GM18873 (cell line): ENCODE measurements at regions not wholly inside any gene's neighbourhood (a gene's known extent, or its start where the extent isn't known, plus 50 kb on each side); places are given as distances from the start of the nearest gene placed in this dataset.
"Not testable (repeated sequence)": the region's sequence is repeated elsewhere in the genome, so short reads cannot be mapped to it uniquely, and the experiment has no call there.

Experiments used
- ATAC-seq: cut with Tn5 transposase; IDR thresholded peaks from one replicate; pipeline ENCODE4 v1.9.1; 2021; ENCODE audit warnings: mild to moderate bottlenecking, moderate library complexity, moderate number of reproducible peaks; ENCODE audit not compliant: unreplicated experiment, low FRiP score

- no peak for ATAC-seq
Observed at GRCh38 chr4:57378766-57379165, 268.6 kb upstream of the IGFBP7 start.

GRCh38 chr4:57374866-57375595 is 264.8 kb upstream of the IGFBP7 start:
- ATAC-seq, result no peak

DNA sequence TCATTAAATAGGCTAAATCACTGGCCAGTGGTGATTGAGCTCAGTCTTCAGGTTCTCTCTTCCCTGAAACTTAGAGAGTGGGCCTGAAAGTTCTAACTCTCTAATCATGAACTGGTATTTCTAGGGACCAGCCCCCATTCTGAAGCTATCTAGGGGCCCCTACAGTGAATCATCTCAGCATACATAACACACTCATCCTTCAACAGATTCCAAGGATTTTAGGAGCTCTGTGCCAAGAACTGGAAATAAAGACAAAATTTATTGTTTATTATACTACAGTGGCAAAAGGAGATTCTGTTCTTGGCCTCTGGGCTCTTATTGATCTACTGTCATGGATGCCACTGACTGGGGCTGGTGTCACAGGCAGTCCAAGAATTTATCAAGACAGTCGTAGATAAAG is 263.8 kb upstream of the IGFBP7 start:
- no peak for ATAC-seq

GRCh38 chr4:57371671-57372070 is 261.5 kb upstream of the IGFBP7 start:
- ATAC-seq, result no peak

DNA sequence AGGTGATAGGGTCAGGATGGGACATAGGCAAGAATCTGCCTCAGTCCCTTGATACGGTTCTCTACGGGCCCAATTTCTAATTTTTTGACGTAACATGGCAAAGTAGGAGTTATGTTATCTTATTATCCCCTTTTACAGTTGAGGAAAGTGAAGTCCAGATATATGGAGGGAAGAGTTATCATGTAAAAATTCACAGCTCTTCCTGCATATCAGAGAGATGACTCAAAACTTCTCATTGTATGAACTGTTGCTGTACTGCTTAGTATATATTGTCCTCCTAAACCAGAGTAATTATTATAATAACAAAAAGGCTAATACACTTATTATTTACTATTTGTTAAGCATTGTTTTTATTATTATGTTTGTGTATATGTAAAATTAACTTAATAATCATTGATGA is 260.5 kb upstream of the IGFBP7 start:
- ATAC-seq, result no peak

DNA sequence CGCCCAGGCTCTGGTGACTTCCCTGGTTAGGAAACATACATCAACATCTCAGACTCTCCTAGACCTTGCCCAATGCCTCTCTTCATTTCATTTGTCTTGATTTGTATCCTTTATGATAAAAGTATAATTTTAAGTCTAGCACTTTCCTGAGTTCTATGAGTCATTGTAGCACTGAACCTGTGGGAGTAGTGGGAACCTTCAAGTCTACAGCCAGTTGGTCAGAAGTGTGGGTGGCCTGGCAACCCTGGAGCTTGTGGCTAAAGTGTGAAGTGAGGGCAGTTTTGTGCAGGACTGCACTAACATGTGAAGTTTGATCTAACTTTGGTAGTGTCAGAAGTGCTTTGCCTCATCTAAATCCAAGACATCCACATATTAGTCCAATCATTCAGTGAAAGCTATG is 259.3 kb upstream of the IGFBP7 start:
- ATAC-seq, result no peak

DNA sequence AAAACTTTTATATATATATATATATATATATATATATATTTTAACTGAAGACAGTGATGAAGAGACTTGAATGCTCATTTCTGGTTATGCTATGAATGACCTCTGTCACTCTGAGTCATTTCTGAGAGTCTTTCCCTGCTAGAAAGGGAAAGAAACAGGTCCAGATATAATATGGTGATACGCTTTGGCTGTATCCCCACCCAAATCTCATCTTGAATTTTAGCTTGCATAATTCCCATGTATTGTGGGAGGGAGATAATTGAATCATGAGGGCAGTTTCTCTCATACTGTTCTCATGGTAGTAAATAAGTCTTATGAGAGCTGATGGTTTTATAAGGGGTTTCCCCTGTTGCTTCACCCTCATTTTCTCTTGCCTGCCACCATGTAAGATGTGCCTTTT is 254.1 kb upstream of the IGFBP7 start:
- no peak for ATAC-seq

DNA sequence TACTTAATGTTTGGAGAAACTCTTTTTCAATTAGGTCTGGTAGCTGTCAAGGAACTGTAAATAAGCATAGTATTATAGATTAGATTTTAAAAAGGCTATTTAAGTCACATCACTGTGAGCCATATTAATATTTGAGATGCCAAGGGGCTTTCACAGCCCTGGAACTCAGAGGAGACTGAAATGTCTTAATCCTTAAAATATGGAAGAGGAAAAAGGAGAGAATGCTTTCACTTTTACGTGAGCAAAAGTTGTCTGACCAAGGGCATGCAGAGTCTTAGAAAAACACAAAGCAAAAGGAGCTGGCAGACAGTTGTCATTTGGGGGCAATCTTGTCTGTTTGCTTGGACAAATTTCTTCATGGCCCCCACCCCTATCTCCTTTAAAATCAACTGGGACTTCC is 253.2 kb upstream of the IGFBP7 start:
- no peak for ATAC-seq

DNA sequence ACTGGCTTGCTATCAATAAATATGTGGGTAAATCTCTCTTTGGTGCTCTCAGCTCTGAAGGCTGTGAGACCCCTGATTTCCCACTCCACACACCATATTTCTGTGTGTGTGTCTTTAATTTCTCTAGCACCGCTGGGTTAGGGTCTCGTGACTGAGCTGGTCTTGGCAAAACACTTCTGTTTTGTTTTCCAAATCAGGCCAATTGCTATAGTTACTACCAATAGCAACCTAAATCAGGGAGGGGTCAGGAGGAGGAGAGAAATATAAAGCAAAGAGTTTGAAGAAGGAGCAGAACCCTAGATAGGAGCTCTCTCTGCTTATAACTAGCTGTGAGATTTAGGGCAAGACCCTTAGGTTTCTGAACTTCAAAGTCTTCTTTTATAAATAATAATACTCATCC is 250.5 kb upstream of the IGFBP7 start:
- ATAC-seq, result no peak

DNA sequence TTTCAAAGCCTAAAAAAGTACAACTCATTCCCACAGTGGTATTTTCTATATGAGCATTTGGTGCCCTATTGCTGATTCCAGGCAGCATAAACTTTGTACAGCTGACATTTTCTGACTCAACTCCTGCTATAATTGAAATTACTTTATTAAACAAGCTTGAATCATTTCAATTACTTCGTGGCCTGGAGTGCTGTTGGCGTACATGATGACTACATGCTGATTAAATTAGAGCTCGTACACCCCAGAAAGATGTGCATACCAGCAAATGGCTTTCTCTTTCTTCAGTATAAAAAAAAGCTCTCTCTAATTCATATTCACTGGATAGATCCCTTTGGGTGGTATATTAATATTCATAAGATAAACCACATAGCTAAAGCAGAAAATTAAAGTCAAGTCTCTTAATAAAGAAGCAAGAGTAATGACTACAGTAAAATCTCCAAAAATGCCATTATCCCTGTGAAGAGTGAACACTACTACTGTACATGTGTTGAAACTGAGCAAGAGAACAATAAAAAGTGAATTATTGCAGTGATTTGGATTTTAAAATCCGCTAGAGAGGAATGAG is 245.0 kb upstream of the IGFBP7 start:
- ATAC-seq, result no peak

GRCh38 chr4:57351731-57352130 is 241.5 kb upstream of the IGFBP7 start:
- no peak for ATAC-seq

GRCh38 chr4:57344296-57344695 is 234.1 kb upstream of the IGFBP7 start:
- no peak for ATAC-seq

- no peak for ATAC-seq
Observed at GRCh38 chr4:57342411-57342810, 232.2 kb upstream of the IGFBP7 start.

DNA sequence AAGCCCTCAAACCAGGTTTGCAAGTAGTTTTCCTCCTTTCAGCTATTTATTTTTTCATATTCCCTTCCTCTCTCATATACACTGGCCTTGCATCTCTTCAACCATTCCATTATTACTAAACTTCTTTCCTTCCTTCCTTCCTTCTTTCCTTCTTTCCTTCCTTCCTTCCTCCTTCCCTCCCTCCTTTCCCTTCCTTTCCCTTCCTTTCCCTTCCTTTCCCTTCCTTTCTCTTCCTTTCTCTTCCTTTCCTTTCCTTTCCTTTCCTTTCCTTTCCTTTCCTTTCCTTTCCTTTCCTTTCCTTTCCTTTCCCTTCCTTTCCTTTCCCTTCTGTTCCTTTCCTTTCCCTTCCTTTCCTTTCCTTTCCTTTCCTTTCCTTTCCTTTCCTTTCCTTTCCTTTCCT is 228.7 kb upstream of the IGFBP7 start:
- ATAC-seq, result not testable (repeated sequence)

DNA sequence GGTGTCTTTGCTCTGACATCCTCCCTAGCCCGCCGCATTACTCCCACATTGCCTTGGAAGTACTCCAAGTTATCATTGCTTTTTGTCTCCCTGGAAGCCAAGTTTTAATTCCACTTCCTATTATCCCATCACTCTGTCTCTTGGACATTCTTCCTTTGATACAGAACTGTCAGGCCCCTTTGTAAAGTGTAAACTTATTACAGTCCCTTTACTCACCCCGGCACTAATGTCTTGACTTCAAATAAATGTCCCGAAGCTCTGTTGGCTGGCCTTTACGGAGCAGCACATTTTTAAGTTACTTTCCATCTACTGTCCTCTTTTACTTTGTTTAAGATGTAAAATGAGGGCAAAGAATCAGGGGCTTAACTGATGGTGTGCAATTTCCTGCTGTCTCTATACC is 223.5 kb upstream of the IGFBP7 start:
- no peak for ATAC-seq

DNA sequence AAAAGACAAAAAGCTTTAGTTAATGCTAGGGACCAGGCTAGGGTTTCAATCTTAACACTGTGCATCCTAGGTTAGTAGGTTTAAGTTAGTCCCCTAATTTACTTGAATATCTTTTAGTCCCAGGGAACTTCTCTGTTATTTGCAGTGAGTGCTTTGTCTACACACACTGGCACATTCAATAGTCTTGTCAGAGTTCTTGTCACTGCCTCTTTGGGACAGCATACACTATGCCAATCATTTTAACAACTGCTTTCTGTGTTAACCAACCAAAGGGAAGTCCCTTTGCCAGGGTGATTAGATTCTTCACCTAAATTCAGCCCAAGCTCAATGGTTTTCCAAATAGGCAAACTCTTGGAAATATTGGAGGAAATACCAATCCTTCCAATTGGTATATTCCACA is 221.8 kb upstream of the IGFBP7 start:
- ATAC-seq, result no peak

GRCh38 chr4:57329279-57329678 is 219.1 kb upstream of the IGFBP7 start:
- no peak for ATAC-seq

DNA sequence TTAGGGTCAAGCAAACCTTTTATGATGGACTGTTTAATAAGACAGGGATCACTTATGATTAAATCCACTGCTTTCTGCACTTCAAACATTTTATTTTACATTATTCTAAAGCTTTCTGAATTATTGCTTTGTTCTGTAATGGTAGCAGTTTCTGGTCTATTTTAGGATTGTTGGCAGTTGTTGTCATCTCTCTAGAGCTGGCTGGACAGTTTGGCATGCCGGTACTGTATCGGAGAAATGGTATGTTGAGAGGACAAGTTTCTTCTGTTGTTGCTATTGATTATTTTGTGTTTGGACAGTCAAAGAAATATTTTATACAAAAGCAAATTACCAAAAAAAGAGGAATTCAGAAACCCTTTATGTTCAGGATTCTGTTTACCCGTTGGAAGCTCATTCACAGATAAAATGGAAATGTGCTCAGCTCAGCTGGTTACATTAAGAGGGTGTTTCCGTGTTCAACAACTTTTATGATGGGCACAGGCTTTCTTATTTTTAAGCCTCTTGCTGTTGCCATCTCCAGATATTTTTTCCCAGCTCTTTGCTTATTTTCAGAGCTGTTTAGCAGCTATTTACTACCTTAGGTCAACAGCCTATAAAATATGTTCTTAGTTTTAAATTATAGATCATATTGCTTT is 214.6 kb upstream of the IGFBP7 start:
- ATAC-seq, result no peak

GRCh38 chr4:57320849-57321248 is 210.7 kb upstream of the IGFBP7 start:
- no peak for ATAC-seq

GRCh38 chr4:57320217-57320616 is 210.0 kb upstream of the IGFBP7 start:
- ATAC-seq, result no peak

DNA sequence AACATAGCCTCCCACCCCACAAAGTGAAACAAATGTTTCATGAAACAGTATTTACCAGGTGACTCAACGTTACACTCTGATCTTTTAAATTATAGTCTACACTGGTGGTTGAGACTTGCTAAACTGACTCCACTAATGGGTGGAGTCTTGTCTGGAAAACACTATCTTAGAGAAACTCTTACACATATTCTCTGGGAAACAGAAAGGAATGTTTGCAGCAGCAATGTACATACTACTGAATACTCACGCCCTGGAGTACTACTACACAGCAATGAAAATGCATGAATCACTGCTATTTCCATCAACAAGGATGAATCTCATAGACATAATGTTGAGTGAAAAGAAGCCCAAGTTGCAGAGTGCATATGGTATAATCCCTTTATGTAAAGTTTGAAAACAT is 208.5 kb upstream of the IGFBP7 start:
- ATAC-seq, result no peak

DNA sequence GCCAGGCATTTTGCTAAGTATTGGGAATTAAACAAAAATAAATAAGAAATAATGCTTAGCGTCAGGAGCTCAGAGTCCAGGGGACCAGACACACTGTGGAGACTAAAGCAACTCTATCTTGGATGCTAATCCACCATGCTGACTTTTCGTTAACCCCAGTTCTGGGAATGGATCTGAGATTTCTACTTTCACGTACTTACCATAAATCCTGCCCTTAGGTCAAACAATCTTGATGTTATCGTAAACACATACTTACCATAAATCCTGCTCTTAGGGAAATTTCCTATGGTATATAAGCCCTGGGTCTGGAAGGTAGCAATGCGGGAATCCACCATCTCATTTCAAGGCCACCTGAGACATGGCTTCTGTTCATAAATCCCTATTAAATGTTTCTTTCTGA is 204.5 kb upstream of the IGFBP7 start:
- ATAC-seq, result no peak
